Activated CD4-positive, alpha-beta T cell treated with anti-CD3 and anti-CD28 coated beads for 48 hours (primary cell): ENCODE measurements at regions not wholly inside any gene's neighbourhood (a gene's known extent, or its start where the extent isn't known, plus 50 kb on each side); places are given as distances from the start of the nearest gene placed in this dataset.

Experiments used
- DNase-seq: peaks from one replicate; pipeline ENCODE4 v3.0.0-alpha.2; 2020

- no peak for DNase-seq
Observed at GRCh38 chr4:24637173-24637572, 52.8 kb upstream of the DHX15 start.

- DNase-seq: no peak
Observed at GRCh38 chr4:24638396-24638875, 54.1 kb upstream of the DHX15 start.

GRCh38 chr4:24639714-24640113 lies 55.4 kb upstream of the DHX15 start:
- no peak for DNase-seq

GRCh38 chr4:24640366-24640765 lies 56.0 kb upstream of the DHX15 start:
- no peak for DNase-seq

- no peak for DNase-seq
Observed at GRCh38 chr4:24642981-24643547, 58.7 kb upstream of the DHX15 start.

- no peak for DNase-seq
Observed at GRCh38 chr4:24643774-24644520, 59.6 kb upstream of the DHX15 start.

- DNase-seq: no peak
Observed at GRCh38 chr4:24644983-24645764, 60.8 kb upstream of the DHX15 start.

GRCh38 chr4:24645765-24646550 lies 61.6 kb upstream of the DHX15 start:
- DNase-seq: no peak

- no peak for DNase-seq
Observed at GRCh38 chr4:24646798-24647460, 62.6 kb upstream of the DHX15 start.

- DNase-seq: no peak
Observed at GRCh38 chr4:24650849-24651640, 66.7 kb upstream of the DHX15 start.

GRCh38 chr4:24655326-24655725 lies 71.0 kb upstream of the DHX15 start:
- no peak for DNase-seq

GRCh38 chr4:24655971-24656370 lies 71.6 kb upstream of the DHX15 start:
- DNase-seq: no peak

GRCh38 chr4:24656906-24657305 lies 72.6 kb upstream of the DHX15 start:
- DNase-seq: no peak

- DNase-seq: peak; percentile 9
Observed at GRCh38 chr4:24657768-24658617, 73.6 kb upstream of the DHX15 start.

- no peak for DNase-seq
Observed at GRCh38 chr4:24659241-24659961, 75.0 kb upstream of the DHX15 start.

- DNase-seq: no peak
Observed at GRCh38 chr4:24662056-24662455, 77.7 kb upstream of the DHX15 start.

- no peak for DNase-seq
Observed at GRCh38 chr4:24662542-24662941, 78.2 kb upstream of the DHX15 start.

- no peak for DNase-seq
Observed at GRCh38 chr4:24664956-24665355, 80.6 kb upstream of the DHX15 start.

- DNase-seq: no peak
Observed at GRCh38 chr4:24666316-24666715, 82.0 kb upstream of the DHX15 start.
